ENCODE measurements at regions not wholly inside any gene's neighbourhood (a gene's known extent, or its start where the extent isn't known, plus 50 kb on each side); places are given as distances from the start of the nearest gene placed in this dataset.

DNA sequence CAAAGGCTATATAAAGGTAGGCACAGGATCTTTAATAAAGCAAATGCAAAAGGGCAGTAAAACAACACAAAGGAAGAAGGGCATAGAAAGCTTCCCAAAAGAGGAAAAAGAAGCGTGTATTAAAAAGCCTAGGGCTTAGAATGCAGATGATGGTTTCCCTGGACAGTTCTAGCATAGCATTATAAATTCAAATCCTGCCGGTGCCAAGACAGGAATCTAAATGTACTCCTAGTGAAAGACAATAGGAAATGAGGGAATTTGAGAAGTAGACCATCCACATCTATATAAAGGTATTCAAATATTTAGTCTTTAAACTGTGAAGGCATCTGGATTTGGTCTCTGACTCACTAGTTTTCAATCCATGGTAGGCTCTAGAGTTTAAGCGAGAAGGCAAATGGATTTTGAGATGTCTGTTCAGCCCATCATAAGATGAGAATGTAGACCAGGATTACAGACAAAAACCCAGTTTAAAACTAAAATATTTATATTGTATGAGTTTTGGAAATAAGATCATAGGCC lies 431.8 kb downstream of the TBL1XR1 start:
- Histone ChIP-seq H3K27me3 (replicated peaks; ENCODE audit: insufficient read depth, low read depth, low read length, poor library complexity) (no peaks in the 10 kb centered on the region), H3K9me3 (ENCODE audit: low read depth, low read length, poor library complexity, severe bottlenecking) (peaks cover 12% of the 10 kb centered on the region), H3K36me3 (ENCODE audit: insufficient read depth, low read length, poor library complexity, severe bottlenecking) (no peaks in the 10 kb centered on the region), H3K4me1 (ENCODE audit: insufficient read depth, low read length, poor library complexity, severe bottlenecking) (no peaks in the 10 kb centered on the region), H3K27ac (ENCODE audit: low read depth, low read length, poor library complexity, severe bottlenecking) (no peak overlapping the region), H3K4me3 (ENCODE audit: low read depth, low read length, poor library complexity, severe bottlenecking) (no peak overlapping the region)
- no TSS peak for BruUV-seq (replicated peaks)
- intact Hi-C loops (cut with micrococcal nuclease; ENCODE audit: unreplicated experiment) = no loop called here
- TF ChIP-seq EZH2 (IDR thresholded peaks at IDR 0.05; ENCODE audit: borderline replicate concordance, low read depth, low read length, poor library complexity, severe bottlenecking) (no peak), CTCF (conservative IDR thresholded peaks at IDR 0.05; ENCODE audit: low read depth, low read length) (no peak)
- POLR2A ChIA-PET (ENCODE audit: low non-redundant PET) = no interaction called here
- CTCF ChIA-PET = no interaction called here
- DNase-seq (ENCODE audit: low spot score) = no peak

DNA sequence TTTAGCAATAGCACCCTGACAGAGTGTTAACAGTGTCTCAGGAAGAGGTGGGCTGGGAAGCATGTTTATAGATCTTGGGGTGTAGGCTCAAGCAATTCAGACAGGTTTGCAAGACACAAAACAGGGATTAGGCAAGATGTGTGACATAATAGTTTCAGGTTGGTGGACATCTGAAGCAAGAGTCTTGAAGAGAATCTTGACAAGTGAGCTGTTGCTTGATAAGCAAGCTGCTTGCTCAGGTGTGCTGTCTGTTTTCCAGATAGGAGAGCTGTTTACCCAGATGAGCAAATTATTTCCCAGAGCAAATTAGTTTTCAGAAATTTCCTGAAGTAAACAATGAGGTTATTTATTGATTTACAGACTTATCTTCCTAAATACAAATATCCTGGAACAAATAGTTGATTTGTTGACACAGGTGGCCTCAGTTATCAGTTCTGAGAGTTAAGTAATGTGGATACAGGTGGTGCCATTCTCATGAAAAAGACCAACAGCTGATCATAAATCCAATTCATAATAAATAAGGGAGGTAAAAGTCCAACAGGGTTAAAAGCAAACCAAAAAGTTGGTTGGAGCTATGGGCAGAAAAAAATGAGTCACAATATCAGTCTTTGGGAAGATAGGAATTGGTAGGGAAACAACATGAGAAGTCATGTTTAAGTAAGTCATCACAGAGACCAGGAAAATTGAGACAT lies 437.3 kb downstream of the TBL1XR1 start:
- H3K27ac ChIP-seq (ENCODE audit: low read depth, low read length, poor library complexity, severe bottlenecking) = no peak overlapping the region
- no peaks in the 10 kb centered on the region for H3K27me3 ChIP-seq (replicated peaks; ENCODE audit: insufficient read depth, low read depth, low read length, poor library complexity)
- POLR2A ChIA-PET (ENCODE audit: low non-redundant PET) = no interaction called here
- intact Hi-C loops (cut with micrococcal nuclease; ENCODE audit: unreplicated experiment) = no loop called here
- no peak overlapping the region for H3K4me3 ChIP-seq (ENCODE audit: low read depth, low read length, poor library complexity, severe bottlenecking)
- H3K36me3 ChIP-seq (ENCODE audit: insufficient read depth, low read length, poor library complexity, severe bottlenecking) = no peaks in the 10 kb centered on the region
- DNase-seq (ENCODE audit: low spot score) = no peak
- TF ChIP-seq CTCF (conservative IDR thresholded peaks at IDR 0.05; ENCODE audit: low read depth, low read length) (no peak), EZH2 (IDR thresholded peaks at IDR 0.05; ENCODE audit: borderline replicate concordance, low read depth, low read length, poor library complexity, severe bottlenecking) (no peak)
- BruUV-seq (replicated peaks) = no TSS peak
- CTCF ChIA-PET = no interaction called here
- H3K4me1 ChIP-seq (ENCODE audit: insufficient read depth, low read length, poor library complexity, severe bottlenecking) = no peaks in the 10 kb centered on the region
- peaks cover 12% of the 10 kb centered on the region for H3K9me3 ChIP-seq (ENCODE audit: low read depth, low read length, poor library complexity, severe bottlenecking)

DNA sequence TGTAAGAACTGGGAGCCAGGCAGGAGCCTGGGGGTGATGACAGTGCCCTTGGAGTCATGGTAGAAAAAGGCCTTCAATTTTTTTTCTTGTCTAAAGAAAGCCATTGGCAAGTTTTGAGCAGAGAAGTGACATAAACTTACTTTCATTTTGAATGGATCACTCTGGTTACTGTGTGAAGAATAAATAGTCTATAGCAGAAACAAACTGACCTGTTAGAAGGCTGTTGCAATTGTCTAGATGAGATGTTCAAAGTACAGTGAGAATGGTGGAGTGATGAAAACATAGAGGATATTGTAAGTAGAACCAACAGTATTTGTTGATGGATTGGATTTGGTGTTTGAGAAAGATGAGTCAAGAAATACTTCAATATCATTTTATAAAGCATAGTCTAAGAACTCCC lies 439.9 kb downstream of the TBL1XR1 start:
- intact Hi-C loops (cut with micrococcal nuclease; ENCODE audit: unreplicated experiment) = no loop called here
- ChIA-PET CTCF (no interaction called here), POLR2A (ENCODE audit: low non-redundant PET) (no interaction called here)
- H3K4me3 ChIP-seq (ENCODE audit: low read depth, low read length, poor library complexity, severe bottlenecking) = no peak overlapping the region
- H3K36me3 ChIP-seq (ENCODE audit: insufficient read depth, low read length, poor library complexity, severe bottlenecking) = no peaks in the 10 kb centered on the region
- no peaks in the 10 kb centered on the region for H3K9me3 ChIP-seq (ENCODE audit: low read depth, low read length, poor library complexity, severe bottlenecking)
- no peaks in the 10 kb centered on the region for H3K27me3 ChIP-seq (replicated peaks; ENCODE audit: insufficient read depth, low read depth, low read length, poor library complexity)
- no peak overlapping the region for H3K27ac ChIP-seq (ENCODE audit: low read depth, low read length, poor library complexity, severe bottlenecking)
- no TSS peak for BruUV-seq (replicated peaks)
- no peaks in the 10 kb centered on the region for H3K4me1 ChIP-seq (ENCODE audit: insufficient read depth, low read length, poor library complexity, severe bottlenecking)
- DNase-seq (ENCODE audit: low spot score) = no peak
- TF ChIP-seq EZH2 (IDR thresholded peaks at IDR 0.05; ENCODE audit: borderline replicate concordance, low read depth, low read length, poor library complexity, severe bottlenecking) (no peak), CTCF (conservative IDR thresholded peaks at IDR 0.05; ENCODE audit: low read depth, low read length) (no peak)
